Calu3 (cell line): ENCODE measurements at regions not wholly inside any gene's neighbourhood (a gene's known extent, or its start where the extent isn't known, plus 50 kb on each side); places are given as distances from the start of the nearest gene placed in this dataset.

ENCODE experiments used
- BruUV-seq: library from RNA; stranded (reverse); fragments of 400-500 nt; replicated peaks from 2 replicates; lab custom pipeline; 2021; lab: Mats Ljungman, UMichigan
- CTCF ChIA-PET: fragments of 300-600 bp; sonication (Branson Sonifier 250); formaldehyde crosslinking; loops from one replicate; lab custom pipeline; 2022; ENCODE audit warnings: antibody characterized with exemption; lab: Charles Lee
- DNase-seq: peaks from one replicate; pipeline ENCODE4 v3.0.0; 2022
- H3K27ac Mint-ChIP-seq: one replicate; pipeline ENCODE4 v1.8.0; 2022; ENCODE audit warnings: mixed read lengths; ENCODE audit not compliant: unreplicated experiment
- H3K27me3 Mint-ChIP-seq: one replicate; pipeline ENCODE4 v1.8.0; 2022; ENCODE audit warnings: mixed read lengths; ENCODE audit not compliant: unreplicated experiment
- H3K36me3 Mint-ChIP-seq: one replicate; pipeline ENCODE4 v1.8.0; 2022; ENCODE audit warnings: mild to moderate bottlenecking, moderate library complexity, mixed read lengths; ENCODE audit not compliant: insufficient read depth, unreplicated experiment
- H3K4me1 Mint-ChIP-seq: one replicate; pipeline ENCODE4 v1.8.0; 2022; ENCODE audit warnings: mild to moderate bottlenecking, low read depth, mixed read lengths; ENCODE audit not compliant: unreplicated experiment
- H3K4me3 Mint-ChIP-seq: one replicate; pipeline ENCODE4 v1.8.0; 2022; ENCODE audit warnings: mild to moderate bottlenecking, low read depth, moderate library complexity, mixed read lengths; ENCODE audit not compliant: unreplicated experiment
- H3K9me3 Mint-ChIP-seq: one replicate; pipeline ENCODE4 v1.8.0; 2022; ENCODE audit warnings: low read depth, mixed read lengths; ENCODE audit not compliant: unreplicated experiment
- intact Hi-C: fragments of 100-400 bp; cut with micrococcal nuclease; formaldehyde crosslinking; loops from one replicate; pipeline ENCODE4 v1.10.0; 2022; ENCODE audit not compliant: unreplicated experiment
- TF ChIP-seq, protein P1 (sequence below): fragments of 200-600 bp; IDR thresholded peaks from one replicate; pipeline ENCODE4 v1.8.0; 2022; ENCODE audit warnings: antibody characterized with exemption; ENCODE audit not compliant: unreplicated experiment

DNA sequence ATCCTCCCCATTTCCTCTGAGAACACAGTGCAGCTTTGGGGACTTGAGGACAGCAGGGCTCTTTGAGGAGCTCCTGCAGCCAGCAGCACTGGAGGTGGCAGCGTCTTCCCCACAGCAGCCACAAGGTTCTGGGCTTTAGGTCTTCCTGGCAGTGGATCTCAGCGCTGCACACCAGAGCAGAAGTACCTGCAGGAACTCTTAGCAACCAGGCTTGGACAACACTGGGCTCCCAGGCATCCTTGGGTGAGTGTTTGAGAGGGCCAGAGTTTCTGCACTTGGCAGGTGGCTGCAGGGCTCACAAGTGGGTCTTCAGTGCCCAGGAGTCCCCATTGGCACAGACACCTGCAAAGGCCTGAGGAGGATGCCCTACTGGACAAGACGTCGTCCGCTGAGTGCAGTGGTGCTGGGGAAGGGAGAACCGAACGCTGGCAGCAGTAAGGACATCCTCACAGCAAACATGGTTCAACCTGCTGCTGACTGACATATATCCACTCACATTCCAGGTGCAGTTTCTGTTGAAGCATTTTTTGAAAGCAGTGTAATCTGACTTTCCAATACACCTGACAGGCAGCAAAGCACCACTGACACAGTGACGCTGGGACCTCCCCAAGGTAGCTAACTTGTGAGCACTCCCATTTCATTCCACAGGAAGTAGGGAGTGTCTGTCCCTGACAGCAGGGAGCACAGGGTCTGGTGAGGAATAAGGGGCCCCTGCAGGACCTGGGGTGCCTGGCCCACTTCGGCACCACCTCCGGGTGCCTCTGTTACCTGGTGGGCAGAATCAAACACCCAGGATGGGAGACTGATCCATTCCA, 149.9 kb upstream of the COPS8 start:
- H3K4me3 Mint-ChIP-seq: no peak overlapping the region
- H3K27ac Mint-ChIP-seq: no peak overlapping the region
- CTCF ChIA-PET: no interaction called here
- TF ChIP-seq, protein P1, sequence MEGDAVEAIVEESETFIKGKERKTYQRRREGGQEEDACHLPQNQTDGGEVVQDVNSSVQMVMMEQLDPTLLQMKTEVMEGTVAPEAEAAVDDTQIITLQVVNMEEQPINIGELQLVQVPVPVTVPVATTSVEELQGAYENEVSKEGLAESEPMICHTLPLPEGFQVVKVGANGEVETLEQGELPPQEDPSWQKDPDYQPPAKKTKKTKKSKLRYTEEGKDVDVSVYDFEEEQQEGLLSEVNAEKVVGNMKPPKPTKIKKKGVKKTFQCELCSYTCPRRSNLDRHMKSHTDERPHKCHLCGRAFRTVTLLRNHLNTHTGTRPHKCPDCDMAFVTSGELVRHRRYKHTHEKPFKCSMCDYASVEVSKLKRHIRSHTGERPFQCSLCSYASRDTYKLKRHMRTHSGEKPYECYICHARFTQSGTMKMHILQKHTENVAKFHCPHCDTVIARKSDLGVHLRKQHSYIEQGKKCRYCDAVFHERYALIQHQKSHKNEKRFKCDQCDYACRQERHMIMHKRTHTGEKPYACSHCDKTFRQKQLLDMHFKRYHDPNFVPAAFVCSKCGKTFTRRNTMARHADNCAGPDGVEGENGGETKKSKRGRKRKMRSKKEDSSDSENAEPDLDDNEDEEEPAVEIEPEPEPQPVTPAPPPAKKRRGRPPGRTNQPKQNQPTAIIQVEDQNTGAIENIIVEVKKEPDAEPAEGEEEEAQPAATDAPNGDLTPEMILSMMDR: no peak
- no peaks in the 10 kb centered on the region for H3K4me1 Mint-ChIP-seq
- peaks cover 39% of the 10 kb centered on the region for H3K27me3 Mint-ChIP-seq
- intact Hi-C loops: no loop called here
- no peaks in the 10 kb centered on the region for H3K9me3 Mint-ChIP-seq
- no peaks in the 10 kb centered on the region for H3K36me3 Mint-ChIP-seq
- BruUV-seq: no TSS peak
- no peak for DNase-seq

DNA sequence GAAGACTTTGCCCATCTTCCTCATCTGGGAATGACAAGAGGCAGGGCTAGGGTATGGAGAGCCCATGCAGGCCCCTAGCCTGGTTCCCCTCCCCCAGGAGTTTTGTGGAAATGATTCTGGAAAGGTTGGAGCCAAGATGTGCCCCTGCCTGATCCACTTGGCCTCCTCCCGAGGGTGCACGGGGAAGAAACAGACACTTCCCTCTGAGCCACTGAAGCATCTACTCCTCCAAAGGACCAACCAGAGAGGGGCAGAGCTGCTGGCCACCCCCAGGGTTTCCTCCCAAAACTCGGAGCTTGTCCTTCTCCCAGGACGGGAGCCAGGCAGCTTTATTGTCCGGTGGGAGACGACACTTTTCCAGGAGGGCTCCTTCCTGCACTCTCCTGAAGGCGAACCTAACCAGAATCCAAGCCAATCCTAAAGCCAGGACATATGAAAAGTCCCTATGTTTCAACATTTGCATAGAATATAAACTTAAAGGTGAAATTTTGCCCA, 149.2 kb upstream of the COPS8 start:
- Mint-ChIP-seq H3K4me1 (no peaks in the 10 kb centered on the region), H3K9me3 (no peaks in the 10 kb centered on the region), H3K27ac (no peak overlapping the region), H3K27me3 (peaks cover 33% of the 10 kb centered on the region), H3K36me3 (no peaks in the 10 kb centered on the region), H3K4me3 (no peak overlapping the region)
- intact Hi-C loops: no loop called here
- TF ChIP-seq, protein P1: no peak
- CTCF ChIA-PET: no interaction called here
- no TSS peak for BruUV-seq
- no peak for DNase-seq

DNA sequence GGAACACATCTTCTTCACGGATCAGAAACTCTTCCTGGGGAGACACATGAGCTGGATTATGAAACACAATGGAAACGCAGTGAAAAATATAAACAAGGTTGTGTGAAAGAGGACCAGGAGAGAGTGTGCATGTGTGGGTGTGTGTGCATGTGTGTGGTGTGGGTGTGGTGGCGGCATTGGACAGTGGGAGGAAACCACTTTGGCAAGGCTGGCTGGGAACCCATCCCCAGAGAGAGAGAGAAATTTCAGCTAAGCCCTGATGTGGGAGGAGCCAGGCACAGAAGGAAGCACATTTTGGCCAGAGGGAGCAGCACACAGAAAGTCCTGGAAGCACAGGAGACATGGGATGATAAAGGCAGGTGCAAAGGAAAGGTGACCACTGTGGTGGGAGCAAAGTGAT, 147.6 kb upstream of the COPS8 start:
- TF ChIP-seq, protein P1: no peak
- Mint-ChIP-seq H3K27me3 (peaks cover 17% of the 10 kb centered on the region), H3K4me3 (no peak overlapping the region), H3K36me3 (no peaks in the 10 kb centered on the region), H3K9me3 (no peaks in the 10 kb centered on the region), H3K4me1 (no peaks in the 10 kb centered on the region), H3K27ac (no peak overlapping the region)
- no TSS peak for BruUV-seq
- CTCF ChIA-PET: no interaction called here
- DNase-seq: no peak
- intact Hi-C loops: no loop called here

DNA sequence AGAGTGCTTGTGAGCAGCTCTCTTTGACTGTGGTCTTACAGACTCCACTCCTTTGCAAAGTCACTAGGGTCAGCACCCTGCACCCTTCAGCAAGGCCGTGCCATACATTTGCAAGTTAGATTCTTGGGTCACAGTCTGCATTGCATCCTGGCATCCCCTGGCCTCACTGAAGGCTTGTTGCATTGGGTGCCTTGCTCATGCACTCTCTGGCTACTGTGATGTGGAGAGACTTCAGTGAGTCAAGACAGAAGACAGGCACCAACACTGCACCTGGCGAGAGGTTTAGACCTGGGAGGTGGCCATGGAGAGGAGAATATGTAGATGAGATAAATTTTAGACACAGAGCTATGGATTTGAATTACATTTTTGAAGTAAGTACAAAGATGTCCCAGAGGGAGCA, 146.4 kb upstream of the COPS8 start:
- no peaks in the 10 kb centered on the region for H3K9me3 Mint-ChIP-seq
- no peak overlapping the region for H3K4me3 Mint-ChIP-seq
- H3K36me3 Mint-ChIP-seq: no peaks in the 10 kb centered on the region
- BruUV-seq: no TSS peak
- CTCF ChIA-PET: no interaction called here
- TF ChIP-seq, protein P1: no peak
- intact Hi-C loops: no loop called here
- H3K4me1 Mint-ChIP-seq: no peaks in the 10 kb centered on the region
- no peak for DNase-seq
- H3K27me3 Mint-ChIP-seq: peaks cover 26% of the 10 kb centered on the region
- no peak overlapping the region for H3K27ac Mint-ChIP-seq
